H1 (cell line): ENCODE measurements at regions not wholly inside any gene's neighbourhood (a gene's known extent, or its start where the extent isn't known, plus 50 kb on each side); places are given as distances from the start of the nearest gene placed in this dataset.

ENCODE experiments used
- CTCF ChIA-PET: fragments of 300-600 bp; sonication (Branson Sonifier 250); formaldehyde crosslinking; loops from one replicate; lab custom pipeline; 2021; ENCODE audit not compliant: partially characterized antibody; lab: Charles Lee
- POLR2A ChIA-PET: fragments of 300-600 bp; sonication (Branson Sonifier 250); formaldehyde crosslinking; loops from one replicate; lab custom pipeline; 2021; ENCODE audit warnings: inconsistent platforms; ENCODE audit not compliant: partially characterized antibody; lab: Charles Lee
- DNase-seq, 2 experiments: peaks; one replicate each; pipeline versions ENCODE4 v3.0.0 to v3.0.0-alpha.2; 2010 to 2022; ENCODE audit warnings: low spot score in 2 of 2, low read depth in 1 of 2, mixed read lengths in 1 of 2
- FAIRE-seq: peaks from 2 replicates; lab custom pipeline; 2011; peaks lifted over from hg19 to GRCh38; lab: Jason Lieb, UNC
- H2AFZ ChIP-seq: 2 replicates; pipeline ENCODE4 v1.8.1; 2012; ENCODE audit warnings: low read length, inconsistent platforms
- H2AK5ac ChIP-seq: 2 replicates; pipeline ENCODE4 v1.6.1; 2013; ENCODE audit warnings: low read depth, low read length
- H2BK120ac ChIP-seq: replicated peaks from 2 replicates; pipeline ENCODE3; 2013; ENCODE audit warnings: low read depth, low read length, inconsistent platforms
- H2BK12ac ChIP-seq: 2 replicates; pipeline ENCODE4 v1.6.1; 2013; ENCODE audit warnings: low read depth, low read length
- H2BK15ac ChIP-seq: 2 replicates; pipeline ENCODE4 v1.6.1; 2013; ENCODE audit warnings: low read length
- H2BK20ac ChIP-seq: 2 replicates; pipeline ENCODE4 v1.6.1; 2013; ENCODE audit warnings: low read length
- H2BK5ac ChIP-seq: 2 replicates; pipeline ENCODE4 v1.6.1; 2013; ENCODE audit warnings: low read depth, low read length
- H3K14ac ChIP-seq: 2 replicates; pipeline ENCODE4 v1.6.1; 2013; ENCODE audit warnings: inconsistent platforms; ENCODE audit not compliant: insufficient read length
- H3K18ac ChIP-seq: 2 replicates; pipeline ENCODE4 v1.6.1; 2013; ENCODE audit warnings: low read length; ENCODE audit errors: extremely low read depth
- H3K23ac ChIP-seq: 2 replicates; pipeline ENCODE4 v1.6.1; 2013; ENCODE audit warnings: inconsistent platforms; ENCODE audit not compliant: insufficient read length
- H3K23me2 ChIP-seq: 2 replicates; pipeline ENCODE4 v1.6.1; 2013; ENCODE audit warnings: low read depth, low read length
- H3K27ac ChIP-seq: 2 replicates; pipeline ENCODE4 v1.6.1; 2011; ENCODE audit warnings: low read depth, low read length, inconsistent platforms
- H3K27me3 ChIP-seq, 4 experiments: replicated peaks in 1 of 4; 1 replicate in 1 of 4; 2 replicates in 3 of 4; pipeline versions ENCODE4 v1.6.1 to v1.8.1; 2011 to 2013; ENCODE audit warnings: low read length in 3 of 4, mild to moderate bottlenecking in 3 of 4, inconsistent platforms in 2 of 4, mixed read lengths in 2 of 4, moderate library complexity in 1 of 4; ENCODE audit not compliant: control insufficient read depth in 3 of 4, insufficient read depth in 3 of 4; ENCODE audit errors: extremely low read depth in 1 of 4
- H3K36me3 ChIP-seq, 4 experiments: 2 replicates each; pipeline versions ENCODE4 v1.6.1 to v1.8.1; 2011 to 2013; ENCODE audit warnings: mild to moderate bottlenecking in 4 of 4, low read length in 3 of 4, moderate library complexity in 2 of 4, control low read depth in 1 of 4, inconsistent platforms in 1 of 4; ENCODE audit not compliant: insufficient read depth in 4 of 4, control insufficient read depth in 2 of 4
- H3K4ac ChIP-seq: replicated peaks from 2 replicates; pipeline ENCODE3; 2013; ENCODE audit warnings: low read length, low read depth, mixed read lengths, inconsistent platforms; ENCODE audit not compliant: insufficient read length
- H3K4me1 ChIP-seq, 4 experiments: replicated peaks in 1 of 4; 1 replicate in 1 of 4; 2 replicates in 3 of 4; pipeline versions ENCODE4 v1.6.1 to v1.8.1; 2011 to 2013; ENCODE audit warnings: low read length in 3 of 4, inconsistent platforms in 2 of 4, mixed read lengths in 1 of 4; ENCODE audit not compliant: insufficient read depth in 4 of 4, control insufficient read depth in 3 of 4
- H3K4me2 ChIP-seq, 2 experiments: 2 replicates each; pipeline versions ENCODE4 v1.6.1 to v1.8.1; 2011 to 2013; ENCODE audit warnings: low read depth in 2 of 2, low read length in 2 of 2, control low read depth in 1 of 2, inconsistent platforms in 1 of 2, mild to moderate bottlenecking in 1 of 2; ENCODE audit not compliant: insufficient read depth in 1 of 2
- H3K4me3 ChIP-seq, 4 experiments: fragments of 200-600, 300-600 bp in 1 of 4; sonication (generic), shearing (Covaris generic), sonication (Bioruptor Twin) in 1 of 4; 2 replicates each; pipeline versions ENCODE4 v1.5.1 to v1.8.1; 2011 to 2016; ENCODE audit warnings: low read length in 4 of 4, low read depth in 3 of 4, control low read depth in 2 of 4, inconsistent platforms in 2 of 4, mild to moderate bottlenecking in 2 of 4, mixed read lengths in 1 of 4, moderate library complexity in 1 of 4; ENCODE audit not compliant: insufficient read depth in 2 of 4; ENCODE audit errors: extremely low read depth in 1 of 4
- H3K56ac ChIP-seq: replicated peaks from 2 replicates; pipeline ENCODE3; 2013; ENCODE audit warnings: low read depth, mild to moderate bottlenecking, mixed read lengths, low read length, inconsistent platforms; ENCODE audit not compliant: insufficient read length
- H3K79me1 ChIP-seq: 2 replicates; pipeline ENCODE4 v1.6.1; 2013; ENCODE audit warnings: low read depth, low read length, control low read depth
- H3K79me2 ChIP-seq, 2 experiments: 2 replicates each; pipeline versions ENCODE4 v1.6.1 to v1.8.1; 2012 to 2013; ENCODE audit warnings: low read length in 2 of 2, mild to moderate bottlenecking in 2 of 2, inconsistent platforms in 1 of 2; ENCODE audit not compliant: insufficient read depth in 2 of 2, control insufficient read depth in 1 of 2
- H3K9ac ChIP-seq, 4 experiments: replicated peaks in 1 of 4; 1 replicate in 1 of 4; 2 replicates in 3 of 4; pipeline versions ENCODE4 v1.6.1 to v1.8.1; 2011 to 2013; ENCODE audit warnings: low read depth in 3 of 4, low read length in 3 of 4, control low read depth in 2 of 4, mild to moderate bottlenecking in 2 of 4, moderate library complexity in 2 of 4, inconsistent platforms in 1 of 4; ENCODE audit errors: extremely low read depth in 1 of 4
- H3K9me3 ChIP-seq, 2 experiments: 2 replicates each; pipeline versions ENCODE4 v1.6.1 to v1.8.1; 2012 to 2013; ENCODE audit warnings: mild to moderate bottlenecking in 2 of 2, moderate library complexity in 2 of 2, control low read depth in 1 of 2, inconsistent platforms in 1 of 2, low read depth in 1 of 2, low read length in 1 of 2, mixed read lengths in 1 of 2; ENCODE audit not compliant: insufficient read depth in 2 of 2
- H4K20me1 ChIP-seq, 2 experiments: replicated peaks in 1 of 2; 2 replicates each; pipeline versions ENCODE3 to v1.8.1; 2011 to 2013; ENCODE audit warnings: inconsistent platforms in 2 of 2, low read length in 2 of 2, mild to moderate bottlenecking in 1 of 2; ENCODE audit not compliant: insufficient read depth in 2 of 2, control insufficient read depth in 1 of 2
- H4K5ac ChIP-seq: 2 replicates; pipeline ENCODE4 v1.6.1; 2013; ENCODE audit warnings: low read length, low read depth, mixed read lengths, inconsistent platforms; ENCODE audit not compliant: insufficient read length
- H4K8ac ChIP-seq: 2 replicates; pipeline ENCODE4 v1.8.0; 2013; ENCODE audit warnings: mild to moderate bottlenecking, moderate library complexity, low read length, inconsistent platforms; ENCODE audit not compliant: insufficient read depth; ENCODE audit errors: extremely low read depth
- H4K91ac ChIP-seq: replicated peaks from 2 replicates; pipeline ENCODE3; 2013; ENCODE audit warnings: low read length, mixed read lengths, inconsistent platforms; ENCODE audit not compliant: insufficient read length
- BACH1 ChIP-seq: IDR thresholded peaks from 2 replicates; pipeline ENCODE4 v1.6.1; 2012; ENCODE audit warnings: low read length, improper control_type of control experiment
- CBX8 ChIP-seq: fragments of 300-800, 300-1000 bp; sonication (generic); IDR thresholded peaks from 2 replicates; pipeline ENCODE4 v1.7.1; 2016; ENCODE audit warnings: low read depth, low read length, borderline replicate concordance
- CEBPB ChIP-seq: IDR thresholded peaks from 2 replicates; pipeline ENCODE4 v1.6.1; 2012; ENCODE audit warnings: low read depth, low read length
- E2F6 ChIP-seq: IDR thresholded peaks from 2 replicates; pipeline ENCODE4 v1.6.1; 2012; ENCODE audit warnings: inconsistent platforms
- KDM1A ChIP-seq: fragments of 200-600, 300-600 bp; sonication (generic); IDR thresholded peaks from 2 replicates; pipeline ENCODE4 v1.7.1; 2016; ENCODE audit warnings: mild to moderate bottlenecking, low read length, borderline replicate concordance
- RAD21 ChIP-seq, 2 experiments: IDR thresholded peaks in 1 of 2; conservative IDR thresholded peaks in 1 of 2; 2 replicates each; pipeline ENCODE4 v1.6.1; 2011; ENCODE audit warnings: low read depth in 2 of 2, low read length in 2 of 2, improper control_type of control experiment in 1 of 2, inconsistent platforms in 1 of 2, mild to moderate bottlenecking in 1 of 2, moderate library complexity in 1 of 2
- WGBS, 2 experiments: shearing (Covaris generic) in 1 of 2; methylation state at CpG; one replicate each; pipeline versions ENCODE4 v1.1.6 to v1.1.7; 2013 to 2015; ENCODE audit warnings: low lambda C conversion rate in 2 of 2, mixed read lengths in 2 of 2, inconsistent platforms in 1 of 2, low coverage in 1 of 2, missing lambda C conversion rate in 1 of 2; ENCODE audit not compliant: insufficient replicate concordance in 2 of 2, insufficient coverage in 1 of 2, insufficient read length in 1 of 2; ENCODE audit errors: extremely low coverage in 1 of 2, missing lambda C conversion rate in 1 of 2; 5-methylcytosine and 5-hydroxymethylcytosine counted together

- Histone ChIP-seq H4K91ac (no peak overlapping the region), H4K20me1 (no peaks in the 10 kb centered on the region), H2BK120ac (no peak overlapping the region), H3K4me3 (no peak overlapping the region), H3K4me1 (no peaks in the 10 kb centered on the region), H3K56ac (no peak overlapping the region), H3K9ac (no peak overlapping the region), H2AK5ac (no peak overlapping the region), H3K27me3 (no peaks in the 10 kb centered on the region), H2AFZ (no peak overlapping the region), H2BK20ac (no peak overlapping the region), H2BK15ac (no peak overlapping the region), H3K4me2 (no peak overlapping the region), H3K23me2 (peaks cover 2% of the 10 kb centered on the region; the same call in 1 of the 2 replicates), H3K36me3 (no peaks in the 10 kb centered on the region), H3K18ac (no peak overlapping the region), H3K4ac (no peak overlapping the region), H3K79me2 (no peaks in the 10 kb centered on the region), H4K8ac (no peak overlapping the region), H2BK12ac (no peak overlapping the region), H3K79me1 (no peaks in the 10 kb centered on the region), H2BK5ac (no peak overlapping the region), H3K27ac (no peak overlapping the region), H4K5ac (no peak overlapping the region), H3K23ac (no peak overlapping the region), H3K9me3 (no peaks in the 10 kb centered on the region), H3K14ac (no peak overlapping the region)
- POLR2A ChIA-PET: no interaction called here
- FAIRE-seq (no peak), DNase-seq (no peak)
- CTCF ChIA-PET: interaction anchor here (0.5 kb wide), 1 partner anchor 389 kb away, joined by 4 read pairs; no protein-coding TSS in a partner anchor
- WGBS, 2 experiments: 100% methylated on average over 3 of the region's 3 CpGs; no CpG with 5 or more reads in 1 of the 2 experiments
- TF ChIP-seq E2F6: no peak
- TF ChIP-seq RAD21 (IDR thresholded peaks at IDR 0.05 in 1 of 2, conservative IDR thresholded peaks at IDR 0.05 in 1 of 2; ENCODE audit: low read depth in 2 of 2, low read length in 2 of 2): no peak
- no peak for TF ChIP-seq KDM1A
- TF ChIP-seq CEBPB: no peak
- TF ChIP-seq BACH1: no peak
- no peak for TF ChIP-seq CBX8
Observed at GRCh38 chr1:221497046-221497445, 244.8 kb downstream of the DUSP10 start.
